AG09309 (cell line): ENCODE measurements at regions not wholly inside any gene's neighbourhood (a gene's known extent, or its start where the extent isn't known, plus 50 kb on each side); places are given as distances from the start of the nearest gene placed in this dataset.
"Not testable (repeated sequence)": the region's sequence is repeated elsewhere in the genome, so short reads cannot be mapped to it uniquely, and the experiment has no call there.

ENCODE experiments used
- DNase-seq: peaks from one replicate; pipeline ENCODE4 v3.0.0-alpha.2; 2010; ENCODE audit warnings: low read depth
- H3K4me3 ChIP-seq: 2 replicates; pipeline ENCODE4 v1.5.1; 2011; ENCODE audit warnings: mild to moderate bottlenecking, low read depth, low read length, moderate library complexity; ENCODE audit not compliant: control insufficient read depth

GRCh38 chr1:85520826-85521820 is 56.2 kb upstream of the DDAH1 start:
- DNase-seq, result peak; percentile 86
- not testable (repeated sequence) for H3K4me3 ChIP-seq

- H3K4me3 ChIP-seq, result not testable (repeated sequence)
These were observed 57.5 kb upstream of the DDAH1 start for GRCh38 chr1:85522458-85522857.

GRCh38 chr1:85523061-85523460 is 57.5 kb upstream of the CCN1 start:
- DNase-seq, H3K4me3 ChIP-seq: not testable (repeated sequence)

More at GRCh38 chr1:85522458-85522857, 57.5 kb upstream of the DDAH1 start:
- not testable (repeated sequence) for DNase-seq

- peak; percentile 84 for DNase-seq
- not testable (repeated sequence) for H3K4me3 ChIP-seq
These were observed 56.2 kb upstream of the CCN1 start for GRCh38 chr1:85524281-85524886.

- not testable (repeated sequence) for H3K4me3 ChIP-seq, DNase-seq
These were observed 55.0 kb upstream of the CCN1 start for GRCh38 chr1:85525591-85525991.

GRCh38 chr1:85526216-85526615 is 54.3 kb upstream of the CCN1 start:
- not testable (repeated sequence) for DNase-seq, H3K4me3 ChIP-seq

GRCh38 chr1:85527145-85527544 is 53.4 kb upstream of the CCN1 start:
- DNase-seq, result peak; percentile 77
- not testable (repeated sequence) for H3K4me3 ChIP-seq
